ENCODE measurements at regions not wholly inside any gene's neighbourhood (a gene's known extent, or its start where the extent isn't known, plus 50 kb on each side); places are given as distances from the start of the nearest gene placed in this dataset.

DNA sequence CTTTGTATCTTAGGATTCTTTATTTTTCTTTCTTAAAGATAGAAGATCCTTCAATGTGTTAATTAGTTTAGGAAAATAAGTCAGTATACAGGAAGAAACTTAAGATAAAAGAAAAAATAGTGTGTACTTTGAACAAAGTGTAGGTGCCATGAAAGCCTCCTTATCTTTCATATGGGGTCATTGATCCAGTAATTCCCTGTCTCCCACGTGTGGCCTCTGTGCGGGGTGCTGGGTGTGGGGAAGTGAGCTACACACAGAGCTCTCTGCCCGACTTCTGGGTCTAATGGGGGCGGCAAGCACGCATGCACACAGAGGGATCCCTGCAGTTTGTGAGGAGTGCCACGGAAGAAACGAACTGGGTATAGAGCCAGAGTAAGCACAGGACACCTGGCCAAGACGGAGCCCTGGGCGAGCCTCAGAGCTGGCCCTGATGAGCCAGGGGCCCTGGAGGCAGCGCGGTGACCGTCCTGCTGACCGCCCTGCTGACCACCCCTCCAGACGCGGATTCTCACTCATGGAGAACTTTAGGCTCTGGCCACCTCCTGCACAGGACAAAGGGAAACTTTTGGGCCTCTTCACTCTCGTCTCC is 253.5 kb downstream of the ACKR3 start (continued):
- no peak for TF ChIP-seq SUZ12 (IDR thresholded peaks at IDR 0.05; ENCODE audit: low read length)
- no peak for TF ChIP-seq TCF12 (IDR thresholded peaks at IDR 0.05; ENCODE audit: low read depth, low read length)

Measured in H1 (cell line).